ENCODE measurements at regions not wholly inside any gene's neighbourhood (a gene's known extent, or its start where the extent isn't known, plus 50 kb on each side); places are given as distances from the start of the nearest gene placed in this dataset.

DNA sequence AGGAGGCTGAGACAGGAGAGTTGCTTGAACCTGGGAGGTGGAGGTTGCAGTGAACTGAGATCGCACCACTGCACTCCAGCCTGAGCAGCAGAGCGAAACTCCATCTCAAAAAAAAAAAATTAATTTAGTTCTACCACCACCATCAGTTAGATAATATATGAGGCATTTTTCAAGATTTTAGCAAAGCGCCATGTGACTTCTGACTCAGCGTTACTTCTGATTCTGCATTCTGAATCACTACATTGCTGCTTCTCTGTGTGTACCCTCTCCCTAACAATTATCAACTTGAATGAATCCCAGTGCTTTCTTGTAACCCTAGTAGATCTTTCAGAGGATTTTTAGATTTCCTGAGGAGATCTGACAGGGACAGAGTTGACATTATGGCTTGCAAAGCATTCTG lies 176.8 kb upstream of the SORCS1 start:
- TF ChIP-seq, protein P1, sequence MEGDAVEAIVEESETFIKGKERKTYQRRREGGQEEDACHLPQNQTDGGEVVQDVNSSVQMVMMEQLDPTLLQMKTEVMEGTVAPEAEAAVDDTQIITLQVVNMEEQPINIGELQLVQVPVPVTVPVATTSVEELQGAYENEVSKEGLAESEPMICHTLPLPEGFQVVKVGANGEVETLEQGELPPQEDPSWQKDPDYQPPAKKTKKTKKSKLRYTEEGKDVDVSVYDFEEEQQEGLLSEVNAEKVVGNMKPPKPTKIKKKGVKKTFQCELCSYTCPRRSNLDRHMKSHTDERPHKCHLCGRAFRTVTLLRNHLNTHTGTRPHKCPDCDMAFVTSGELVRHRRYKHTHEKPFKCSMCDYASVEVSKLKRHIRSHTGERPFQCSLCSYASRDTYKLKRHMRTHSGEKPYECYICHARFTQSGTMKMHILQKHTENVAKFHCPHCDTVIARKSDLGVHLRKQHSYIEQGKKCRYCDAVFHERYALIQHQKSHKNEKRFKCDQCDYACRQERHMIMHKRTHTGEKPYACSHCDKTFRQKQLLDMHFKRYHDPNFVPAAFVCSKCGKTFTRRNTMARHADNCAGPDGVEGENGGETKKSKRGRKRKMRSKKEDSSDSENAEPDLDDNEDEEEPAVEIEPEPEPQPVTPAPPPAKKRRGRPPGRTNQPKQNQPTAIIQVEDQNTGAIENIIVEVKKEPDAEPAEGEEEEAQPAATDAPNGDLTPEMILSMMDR (IDR thresholded peaks at IDR 0.05): no peak
- intact Hi-C loops (cut with DNase I, micrococcal nuclease): no loop called here
- no peak for DNase-seq

DNA sequence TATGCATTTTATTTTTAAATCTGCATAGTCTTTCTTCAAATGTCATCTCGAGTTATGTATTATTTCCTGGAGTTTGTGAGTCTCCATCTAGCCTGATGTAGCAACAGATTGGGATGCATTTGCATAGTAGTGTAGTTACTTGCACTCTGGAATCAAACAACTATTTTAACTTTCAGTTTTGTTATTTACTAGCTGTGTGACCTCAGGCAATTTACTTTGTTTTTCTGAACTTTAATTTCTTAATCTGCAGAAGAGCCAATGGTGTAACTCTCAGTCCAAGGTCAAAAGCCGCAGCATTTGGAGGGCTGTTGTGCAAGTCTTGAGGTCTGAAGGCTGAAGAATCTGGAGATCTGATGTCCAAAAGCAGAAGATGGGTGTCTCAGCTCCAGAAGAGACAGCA lies 175.8 kb upstream of the SORCS1 start:
- DNase-seq (no peak), ATAC-seq (no peak)
- Histone ChIP-seq H3K36me3 (ENCODE audit: low read depth) (no peaks in the 10 kb centered on the region), H3K9me3 (no peaks in the 10 kb centered on the region), H3K4me1 (ENCODE audit: low read depth) (no peaks in the 10 kb centered on the region), H3K4me3 (no peak overlapping the region)
- intact Hi-C loops (cut with DNase I, micrococcal nuclease): no loop called here
- TF ChIP-seq, protein P1 (IDR thresholded peaks at IDR 0.05): no peak

More for the DNA sequence above, 176.8 kb upstream of the SORCS1 start:
- ATAC-seq: no peak
- Histone ChIP-seq H3K4me1 (ENCODE audit: low read depth) (no peaks in the 10 kb centered on the region), H3K4me3 (no peak overlapping the region), H3K36me3 (ENCODE audit: low read depth) (no peaks in the 10 kb centered on the region), H3K9me3 (no peaks in the 10 kb centered on the region)

DNA sequence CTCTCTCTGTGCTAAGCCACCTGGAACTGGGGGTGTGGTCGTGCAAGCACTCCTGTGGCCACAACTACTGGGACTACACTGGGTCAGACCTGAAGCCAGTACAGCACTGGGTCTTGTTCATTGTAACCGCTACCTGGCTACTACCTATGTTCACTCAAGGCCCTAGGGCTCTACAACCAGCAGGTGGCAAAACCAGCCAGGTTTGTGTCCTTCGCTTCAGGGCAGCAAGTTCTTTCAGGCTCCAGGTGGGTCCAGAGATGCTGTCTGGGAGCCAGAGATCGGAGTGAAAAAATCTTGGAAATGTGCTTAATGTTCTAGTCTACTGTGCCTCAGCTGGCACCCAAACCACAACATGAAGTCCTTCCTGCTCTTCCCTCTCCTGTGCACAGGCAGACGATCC lies 171.6 kb upstream of the SORCS1 start:
- intact Hi-C loops (cut with DNase I, micrococcal nuclease): no loop called here
- no peak for DNase-seq
- no peaks in the 10 kb centered on the region for H3K9me3 ChIP-seq
- H3K4me3 ChIP-seq: no peak overlapping the region
- H3K4me1 ChIP-seq (ENCODE audit: low read depth): no peaks in the 10 kb centered on the region
- H3K36me3 ChIP-seq (ENCODE audit: low read depth): no peaks in the 10 kb centered on the region
- ATAC-seq: no peak
- TF ChIP-seq, protein P1 (IDR thresholded peaks at IDR 0.05): no peak

DNA sequence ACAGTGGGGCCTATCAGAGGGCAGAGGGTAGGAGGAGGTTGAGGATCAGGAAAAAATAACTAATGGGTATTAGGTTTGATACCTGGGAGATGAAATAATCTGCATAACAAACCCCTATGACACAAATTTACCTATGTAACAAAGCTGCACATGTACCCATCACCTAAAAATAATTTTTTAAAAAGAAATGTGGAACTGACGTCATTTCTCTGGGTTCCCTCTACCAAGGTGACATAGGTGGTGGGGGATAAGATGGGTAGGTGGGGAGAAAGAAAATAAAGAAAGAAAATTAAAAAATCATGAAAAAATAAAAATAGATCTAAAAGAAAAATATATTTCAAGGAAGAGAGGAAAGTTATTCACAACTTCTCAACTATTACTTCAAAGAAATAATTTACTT lies 153.1 kb upstream of the SORCS1 start:
- H3K36me3 ChIP-seq (ENCODE audit: low read depth): no peaks in the 10 kb centered on the region
- ATAC-seq (no peak), DNase-seq (no peak)
- intact Hi-C loops (cut with DNase I, micrococcal nuclease): no loop called here
- TF ChIP-seq, protein P1 (IDR thresholded peaks at IDR 0.05): no peak
- no peaks in the 10 kb centered on the region for H3K9me3 ChIP-seq
- no peak overlapping the region for H3K4me3 ChIP-seq
- no peaks in the 10 kb centered on the region for H3K4me1 ChIP-seq (ENCODE audit: low read depth)

DNA sequence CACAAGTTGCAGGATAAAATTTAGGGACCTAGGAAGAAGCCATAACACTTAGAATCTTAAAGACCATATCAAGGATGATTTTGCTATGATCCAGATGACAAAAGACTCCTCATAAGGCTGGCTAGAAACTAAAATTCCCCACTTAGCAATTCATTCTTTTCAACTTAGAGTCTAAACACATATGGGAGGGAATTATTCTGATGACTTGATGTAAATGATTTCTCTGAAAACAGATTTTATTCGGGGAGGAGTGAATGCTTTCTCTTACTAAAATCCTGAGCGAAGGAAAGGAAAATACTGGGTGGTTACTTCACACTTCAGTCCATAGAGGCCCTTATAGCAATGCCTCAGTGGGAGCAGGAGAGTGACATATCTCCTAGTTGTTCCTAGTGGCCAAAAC lies 138.7 kb upstream of the SORCS1 start:
- no peak overlapping the region for H3K4me3 ChIP-seq
- ATAC-seq (no peak), DNase-seq (no peak)
- H3K4me1 ChIP-seq (ENCODE audit: low read depth): no peaks in the 10 kb centered on the region
- TF ChIP-seq, protein P1 (IDR thresholded peaks at IDR 0.05): no peak
- intact Hi-C loops (cut with DNase I, micrococcal nuclease): no loop called here
- no peaks in the 10 kb centered on the region for H3K36me3 ChIP-seq (ENCODE audit: low read depth)
- no peaks in the 10 kb centered on the region for H3K9me3 ChIP-seq

DNA sequence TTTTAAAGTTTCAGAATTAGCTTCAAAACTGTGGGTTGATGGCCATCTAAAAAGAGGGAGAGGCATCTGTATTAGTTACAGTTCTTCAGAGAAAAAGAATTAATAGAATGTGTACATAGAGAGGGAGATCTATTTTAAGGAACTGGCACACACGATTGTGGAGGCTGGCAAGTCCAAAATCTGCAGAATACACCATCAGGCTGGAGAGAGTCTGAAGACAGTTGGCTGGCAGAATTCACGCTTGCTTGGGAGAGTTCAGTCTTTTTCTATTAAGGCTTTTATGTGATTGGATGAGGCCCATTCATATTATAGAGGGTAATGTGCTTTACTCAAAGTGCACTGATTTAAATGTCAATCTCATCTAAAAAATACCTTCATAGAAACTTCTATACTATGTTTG lies 135.1 kb upstream of the SORCS1 start:
- ATAC-seq (no peak), DNase-seq (no peak)
- intact Hi-C loops (cut with DNase I, micrococcal nuclease): no loop called here
- no peaks in the 10 kb centered on the region for H3K9me3 ChIP-seq
- no peak overlapping the region for H3K4me3 ChIP-seq
- TF ChIP-seq, protein P1 (IDR thresholded peaks at IDR 0.05): no peak
- H3K4me1 ChIP-seq (ENCODE audit: low read depth): no peaks in the 10 kb centered on the region
- no peaks in the 10 kb centered on the region for H3K36me3 ChIP-seq (ENCODE audit: low read depth)

Measured in mucosa of descending colon (tissue), 3 donors.